Islet precursor cell (in vitro differentiated cells): ENCODE measurements at regions not wholly inside any gene's neighbourhood (a gene's known extent, or its start where the extent isn't known, plus 50 kb on each side); places are given as distances from the start of the nearest gene placed in this dataset.

Source experiments
- DNase-seq: peaks from one replicate; pipeline ENCODE4 v3.0.0-alpha.2; 2018

- DNase-seq: no peak
These were observed 94.7 kb upstream of the MYO16 start for GRCh38 chr13:108534728-108535127.

DNA sequence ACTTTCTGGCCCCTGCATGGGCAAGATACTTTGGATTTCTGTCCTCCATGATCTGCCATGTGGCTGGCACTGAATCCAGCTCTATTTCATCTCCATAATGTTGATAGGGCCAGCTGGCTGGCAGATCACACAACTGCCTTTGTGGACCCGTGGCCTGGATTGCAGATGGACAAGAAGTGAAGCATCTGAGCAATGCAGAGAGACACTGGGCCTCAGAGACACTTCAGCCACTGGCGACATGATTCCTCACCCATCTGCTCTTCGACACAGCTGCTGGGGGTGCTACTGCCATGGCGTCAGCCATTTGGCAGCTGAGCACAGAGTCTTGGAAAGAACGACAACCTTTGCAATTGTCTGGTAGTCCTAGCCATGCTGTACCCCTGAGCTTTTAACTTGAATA lies 79.5 kb upstream of the MYO16 start:
- no peak for DNase-seq

DNA sequence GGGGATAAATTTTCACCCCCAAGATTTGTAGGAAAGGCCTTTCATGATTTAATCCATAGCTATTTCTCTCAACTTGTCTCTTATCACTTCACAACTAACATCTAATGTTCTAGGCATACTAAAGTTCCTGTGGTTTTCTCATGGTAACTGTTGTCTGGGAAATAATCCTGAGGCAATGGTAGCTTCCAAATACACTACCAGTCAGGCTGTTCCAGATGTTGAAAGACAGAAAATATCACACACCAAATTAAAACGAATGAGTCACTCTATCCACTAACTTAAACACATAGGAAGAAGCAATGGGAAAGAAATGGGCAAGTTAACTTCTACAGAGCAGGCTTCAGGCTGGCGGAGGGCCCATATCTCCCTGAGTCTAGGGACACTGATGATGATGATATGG lies 77.7 kb upstream of the MYO16 start:
- DNase-seq: no peak

DNA sequence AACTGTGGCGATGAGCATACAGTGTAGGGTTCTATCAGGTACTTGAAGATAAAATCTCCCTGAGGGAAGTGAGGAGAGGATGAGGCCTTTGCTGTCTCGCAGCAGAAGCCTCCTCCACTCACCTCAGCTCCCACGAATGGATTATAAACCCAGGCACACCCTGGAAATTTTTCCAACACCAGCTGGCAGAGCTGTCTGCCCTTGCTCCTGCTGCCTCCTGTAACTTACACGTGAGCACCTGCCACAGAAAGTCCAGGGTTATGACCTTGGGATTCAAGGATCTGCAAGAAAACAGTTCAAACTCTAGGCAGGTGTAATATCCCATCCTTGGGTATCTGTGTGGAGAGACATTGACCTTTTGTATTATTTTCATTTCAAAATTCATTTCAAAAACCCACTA lies 70.9 kb upstream of the MYO16 start:
- DNase-seq: no peak

- DNase-seq: no peak
These were observed 69.3 kb upstream of the MYO16 start for GRCh38 chr13:108560093-108560492.

DNA sequence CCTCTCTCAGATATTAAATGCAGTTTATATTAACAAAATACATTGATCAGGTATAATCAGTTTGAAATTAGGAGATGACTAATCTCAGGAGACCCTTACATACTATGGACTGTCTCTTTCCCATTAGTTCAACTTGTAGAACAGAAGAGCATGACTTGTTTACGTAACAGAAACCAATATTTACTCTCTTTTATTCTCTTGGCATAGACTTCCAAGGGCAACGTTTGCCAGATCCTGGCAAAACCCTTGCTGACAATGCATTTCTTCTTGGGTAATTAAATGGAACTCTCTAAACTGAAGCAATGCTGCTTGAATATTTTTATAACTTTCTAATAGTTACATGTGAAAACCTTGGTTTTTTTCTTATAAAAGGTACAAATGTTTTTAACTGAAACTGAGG lies 68.3 kb upstream of the MYO16 start:
- no peak for DNase-seq

GRCh38 chr13:108566413-108567170 lies 62.8 kb upstream of the MYO16 start:
- no peak for DNase-seq

DNA sequence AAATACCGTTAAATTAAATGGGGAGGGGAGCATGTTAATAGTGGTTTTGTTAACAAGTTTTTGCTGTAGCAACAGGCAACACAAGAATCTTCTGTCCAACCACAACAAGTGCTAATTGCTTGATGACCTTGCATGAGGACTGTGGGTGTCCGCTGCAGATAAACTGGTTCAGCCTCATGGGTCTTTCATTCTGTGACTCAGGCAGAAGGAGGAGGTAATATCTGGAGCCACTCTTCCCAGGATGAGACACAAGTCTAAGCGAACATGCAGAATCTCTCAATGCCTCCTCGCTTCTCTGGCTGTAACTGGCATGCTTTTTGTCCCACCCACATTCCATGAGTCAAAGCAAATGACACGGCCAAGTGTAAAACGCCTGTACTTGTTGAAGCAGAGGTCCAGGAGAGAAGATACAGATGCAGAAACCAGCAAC lies 56.6 kb upstream of the MYO16 start:
- peak; percentile 79 for DNase-seq

DNA sequence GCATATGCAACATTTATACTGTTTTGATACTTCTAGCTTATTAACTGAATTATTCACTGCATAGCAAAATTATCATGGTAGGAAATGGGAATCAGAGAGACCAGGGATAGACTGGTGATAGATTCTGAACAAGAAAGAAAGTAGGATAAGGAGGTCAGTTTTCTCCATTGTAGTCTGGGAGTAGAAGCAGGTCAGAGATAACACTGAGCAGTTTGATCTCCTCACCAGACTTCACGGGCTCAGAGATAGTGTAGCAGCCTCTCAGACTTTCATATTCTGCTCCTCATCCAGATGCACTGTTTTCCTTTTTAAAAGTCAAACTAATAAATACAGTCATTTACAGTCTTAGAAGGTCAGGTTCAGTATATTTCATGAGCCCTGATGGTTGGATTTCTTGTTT lies 56.0 kb upstream of the MYO16 start:
- DNase-seq: no peak

DNA sequence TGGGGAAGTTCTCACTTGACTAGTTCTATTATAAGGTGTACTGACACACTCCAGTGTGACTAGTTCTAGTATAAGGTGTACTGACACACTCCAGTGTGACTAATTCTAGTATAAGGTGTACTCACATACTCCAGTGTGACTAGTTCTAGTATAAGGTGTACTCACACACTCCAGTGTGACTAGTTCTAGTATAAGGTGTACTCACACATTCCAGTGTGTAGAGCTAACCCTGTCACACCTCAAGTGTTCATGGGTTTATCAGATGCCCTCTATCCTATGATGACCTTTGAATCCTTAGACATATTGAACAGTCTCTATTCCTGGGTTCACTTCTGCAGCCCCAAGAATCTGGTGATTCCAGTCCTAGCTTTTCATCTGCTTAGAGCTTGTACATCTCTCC lies 54.6 kb upstream of the MYO16 start:
- DNase-seq: no peak

GRCh38 chr13:108575430-108575829 lies 54.0 kb upstream of the MYO16 start:
- DNase-seq: no peak
